ENCODE measurements at regions not wholly inside any gene's neighbourhood (a gene's known extent, or its start where the extent isn't known, plus 50 kb on each side); places are given as distances from the start of the nearest gene placed in this dataset.
A peak's percentile ranks its signal among the peaks of the same experiment; 100 is the strongest.

- ATAC-seq (ENCODE audit: insufficient number of reproducible peaks, low FRiP score, low read depth) (no peak), DNase-seq (ENCODE audit: low spot score) (peak; percentile 51)
- H3K4me3 ChIP-seq = peak overlapping the region; percentile 68
These were observed 133.0 kb downstream of the C9orf50 start for GRCh38 chr9:129487658-129488483.

GRCh38 chr9:129486756-129487657 lies 133.9 kb downstream of the C9orf50 start:
- no peaks in the 10 kb centered on the region for H3K9me3 ChIP-seq
- peak overlapping the region; percentile 68 for H3K4me3 ChIP-seq
- no peaks in the 10 kb centered on the region for H3K27me3 ChIP-seq (replicated peaks; ENCODE audit: insufficient read depth)
- no peaks in the 10 kb centered on the region for H3K36me3 ChIP-seq
- TF ChIP-seq CTCF (IDR thresholded peaks at IDR 0.05) = no peak
- peak; percentile 30 for ATAC-seq (ENCODE audit: insufficient number of reproducible peaks, low FRiP score, low read depth)
- H3K27ac ChIP-seq = peak overlapping the region; percentile 99 to 100
- peak; percentile 86 for DNase-seq (ENCODE audit: low spot score)
- peaks cover 63 to 88% of the 10 kb centered on the region in 2 donors for H3K4me1 ChIP-seq (ENCODE audit: control insufficient read depth in 1 of 2, low read depth in 2 of 2)

More at GRCh38 chr9:129487658-129488483, 133.0 kb downstream of the C9orf50 start:
- peaks cover 67 to 94% of the 10 kb centered on the region in 2 donors for H3K4me1 ChIP-seq (ENCODE audit: control insufficient read depth in 1 of 2, low read depth in 2 of 2)
- H3K27ac ChIP-seq = peak overlapping the region; percentile 99 to 100
- no peaks in the 10 kb centered on the region for H3K9me3 ChIP-seq
- H3K36me3 ChIP-seq = no peaks in the 10 kb centered on the region
- no peak for TF ChIP-seq CTCF (IDR thresholded peaks at IDR 0.05)
- H3K27me3 ChIP-seq (replicated peaks; ENCODE audit: insufficient read depth) = no peaks in the 10 kb centered on the region

- no peaks in the 10 kb centered on the region for H3K27me3 ChIP-seq (replicated peaks; ENCODE audit: insufficient read depth)
- H3K36me3 ChIP-seq = no peaks in the 10 kb centered on the region
- H3K4me3 ChIP-seq = no peak overlapping the region
- no peaks in the 10 kb centered on the region for H3K9me3 ChIP-seq
- H3K27ac ChIP-seq = peak overlapping the region; percentile 99 to 100
- peaks cover 57 to 88% of the 10 kb centered on the region in 2 donors for H3K4me1 ChIP-seq (ENCODE audit: control insufficient read depth in 1 of 2, low read depth in 2 of 2)
- DNase-seq (ENCODE audit: low spot score) (no peak), ATAC-seq (ENCODE audit: insufficient number of reproducible peaks, low FRiP score, low read depth) (no peak)
- TF ChIP-seq CTCF (IDR thresholded peaks at IDR 0.05) = no peak
These were observed 135.6 kb downstream of the C9orf50 start for GRCh38 chr9:129485145-129485774.

- ATAC-seq (ENCODE audit: insufficient number of reproducible peaks, low FRiP score, low read depth) (no peak), DNase-seq (ENCODE audit: low spot score) (no peak)
- H3K36me3 ChIP-seq = no peaks in the 10 kb centered on the region
- H3K4me1 ChIP-seq (ENCODE audit: control insufficient read depth in 1 of 2, low read depth in 2 of 2) = peaks cover 58 to 88% of the 10 kb centered on the region in 2 donors
- H3K27ac ChIP-seq = peak overlapping the region; percentile 99 to 100
- H3K27me3 ChIP-seq (replicated peaks; ENCODE audit: insufficient read depth) = no peaks in the 10 kb centered on the region
- peak overlapping the region; percentile 77 for H3K4me3 ChIP-seq
- no peak for TF ChIP-seq CTCF (IDR thresholded peaks at IDR 0.05)
- H3K9me3 ChIP-seq = no peaks in the 10 kb centered on the region
These were observed 136.4 kb downstream of the C9orf50 start for GRCh38 chr9:129484352-129485000.
